ENCODE measurements at regions not wholly inside any gene's neighbourhood (a gene's known extent, or its start where the extent isn't known, plus 50 kb on each side); places are given as distances from the start of the nearest gene placed in this dataset.

DNA sequence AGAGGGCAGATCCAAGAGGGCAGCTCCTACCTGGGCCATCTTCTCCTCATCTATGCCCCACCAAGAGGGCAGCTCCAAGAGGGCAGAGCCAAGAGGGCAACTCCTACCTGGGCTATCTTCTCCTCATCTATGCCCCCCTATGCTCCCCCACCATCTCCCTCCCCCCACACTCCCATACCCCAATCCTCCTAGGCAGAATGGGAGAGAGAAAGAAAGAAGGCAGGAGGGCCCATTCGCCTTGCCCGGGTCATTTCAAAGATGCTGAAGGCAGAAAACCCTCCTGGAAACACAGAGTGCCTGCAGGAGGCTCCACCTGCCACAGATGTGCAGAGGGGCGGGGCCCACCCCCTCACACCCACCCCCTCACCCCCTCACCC lies 78.5 kb downstream of the BUD13 start (continued):
- TF ChIP-seq YY1 (IDR thresholded peaks at IDR 0.05; ENCODE audit: low read depth) (no peak), TEAD4 (IDR thresholded peaks at IDR 0.05; ENCODE audit: borderline replicate concordance, insufficient read depth) (no peak), TAF1 (IDR thresholded peaks at IDR 0.05; ENCODE audit: borderline replicate concordance, low read depth, low read length) (no peak)

DNA sequence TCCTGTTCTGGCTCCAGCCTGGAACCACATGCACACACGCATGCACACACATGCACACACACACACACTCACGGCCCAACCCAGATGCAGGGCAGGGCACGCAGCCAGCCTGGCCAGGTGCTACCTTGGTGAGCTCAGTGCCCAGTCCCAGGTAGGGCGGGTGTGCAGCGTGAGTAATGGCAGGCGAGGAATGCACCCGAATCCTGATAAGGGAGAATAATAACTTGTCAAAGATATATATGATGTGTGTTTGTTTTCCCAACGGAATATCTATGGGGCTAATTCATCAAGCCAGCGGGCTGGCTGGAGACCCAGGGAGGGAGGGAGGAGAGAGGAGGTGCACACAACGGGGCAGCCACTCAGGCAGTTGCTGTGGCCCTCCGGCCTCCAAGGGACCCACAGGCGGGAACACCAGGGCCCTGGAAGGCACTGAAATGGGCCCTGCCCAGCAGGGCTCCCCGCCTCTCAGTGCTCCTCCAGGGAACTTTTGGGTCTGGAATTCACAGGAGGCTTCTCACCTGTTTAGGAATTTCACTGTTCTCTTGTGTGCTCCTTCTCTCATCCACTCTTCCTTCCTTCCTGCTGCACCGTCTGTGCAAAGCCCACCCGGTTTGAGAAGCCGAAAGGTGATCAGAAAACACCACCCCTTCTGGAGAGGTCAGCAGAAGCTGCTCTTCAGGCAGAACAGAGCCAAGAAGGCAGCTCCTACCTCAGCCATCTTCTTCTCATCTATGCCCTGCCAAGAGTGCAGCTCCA lies 79.0 kb downstream of the BUD13 start:
- Histone ChIP-seq H3K4me3 (ENCODE audit: low read depth in 2 of 2, low read length in 1 of 2) (no peak overlapping the region), H3K27me3 (ENCODE audit: insufficient read depth) (no peaks in the 10 kb centered on the region), H3K9ac (no peak overlapping the region), H3F3A (replicated peaks; ENCODE audit: insufficient read depth) (no peaks in the 10 kb centered on the region), H3K36me3 (replicated peaks in 1 of 2; ENCODE audit: control insufficient read depth in 1 of 2, insufficient read depth in 2 of 2, low read length in 1 of 2) (no peaks in the 10 kb centered on the region), H2AFZ (ENCODE audit: low read depth) (no peak overlapping the region), H3K4me2 (no peak overlapping the region), H3K27ac (ENCODE audit: low read depth in 2 of 2, low read length in 1 of 2) (no peak overlapping the region), H3K9me3 (no peaks in the 10 kb centered on the region), H3K9me2 (no peaks in the 10 kb centered on the region), H3K79me2 (ENCODE audit: insufficient read depth) (no peaks in the 10 kb centered on the region), H3K4me1 (ENCODE audit: control insufficient read depth in 1 of 2, insufficient read depth in 2 of 2, low read depth in 1 of 2, low read length in 1 of 2) (peaks cover 0 to 10% of the 10 kb centered on the region in 2 experiments; a peak in 1 of 4 replicates), H4K20me1 (ENCODE audit: insufficient read depth) (no peaks in the 10 kb centered on the region)
- WGBS (ENCODE audit: low lambda C conversion rate) = 50% methylated on average over 12 of the region's 16 CpGs
- ChIA-PET POLR2A (no interaction called here), CTCF (no interaction called here)
- TF ChIP-seq, protein P1, sequence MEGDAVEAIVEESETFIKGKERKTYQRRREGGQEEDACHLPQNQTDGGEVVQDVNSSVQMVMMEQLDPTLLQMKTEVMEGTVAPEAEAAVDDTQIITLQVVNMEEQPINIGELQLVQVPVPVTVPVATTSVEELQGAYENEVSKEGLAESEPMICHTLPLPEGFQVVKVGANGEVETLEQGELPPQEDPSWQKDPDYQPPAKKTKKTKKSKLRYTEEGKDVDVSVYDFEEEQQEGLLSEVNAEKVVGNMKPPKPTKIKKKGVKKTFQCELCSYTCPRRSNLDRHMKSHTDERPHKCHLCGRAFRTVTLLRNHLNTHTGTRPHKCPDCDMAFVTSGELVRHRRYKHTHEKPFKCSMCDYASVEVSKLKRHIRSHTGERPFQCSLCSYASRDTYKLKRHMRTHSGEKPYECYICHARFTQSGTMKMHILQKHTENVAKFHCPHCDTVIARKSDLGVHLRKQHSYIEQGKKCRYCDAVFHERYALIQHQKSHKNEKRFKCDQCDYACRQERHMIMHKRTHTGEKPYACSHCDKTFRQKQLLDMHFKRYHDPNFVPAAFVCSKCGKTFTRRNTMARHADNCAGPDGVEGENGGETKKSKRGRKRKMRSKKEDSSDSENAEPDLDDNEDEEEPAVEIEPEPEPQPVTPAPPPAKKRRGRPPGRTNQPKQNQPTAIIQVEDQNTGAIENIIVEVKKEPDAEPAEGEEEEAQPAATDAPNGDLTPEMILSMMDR (IDR thresholded peaks at IDR 0.05) = no peak
- TF ChIP-seq FOXM1 (IDR thresholded peaks at IDR 0.05; ENCODE audit: low read depth) (no peak), ELF1 (IDR thresholded peaks at IDR 0.05) (no peak), CHD2 (IDR thresholded peaks at IDR 0.05; ENCODE audit: low read length, partially characterized antibody) (no peak), USF1 (IDR thresholded peaks at IDR 0.05; ENCODE audit: borderline replicate concordance, low read depth) (no peak), GABPA (IDR thresholded peaks at IDR 0.05; ENCODE audit: low read depth) (no peak), RFX5 (IDR thresholded peaks at IDR 0.05; ENCODE audit: low read length) (no peak), PBX3 (IDR thresholded peaks at IDR 0.05) (no peak), TEAD4 (IDR thresholded peaks at IDR 0.05; ENCODE audit: borderline replicate concordance, insufficient read depth) (no peak)
- TF ChIP-seq, protein P2, sequence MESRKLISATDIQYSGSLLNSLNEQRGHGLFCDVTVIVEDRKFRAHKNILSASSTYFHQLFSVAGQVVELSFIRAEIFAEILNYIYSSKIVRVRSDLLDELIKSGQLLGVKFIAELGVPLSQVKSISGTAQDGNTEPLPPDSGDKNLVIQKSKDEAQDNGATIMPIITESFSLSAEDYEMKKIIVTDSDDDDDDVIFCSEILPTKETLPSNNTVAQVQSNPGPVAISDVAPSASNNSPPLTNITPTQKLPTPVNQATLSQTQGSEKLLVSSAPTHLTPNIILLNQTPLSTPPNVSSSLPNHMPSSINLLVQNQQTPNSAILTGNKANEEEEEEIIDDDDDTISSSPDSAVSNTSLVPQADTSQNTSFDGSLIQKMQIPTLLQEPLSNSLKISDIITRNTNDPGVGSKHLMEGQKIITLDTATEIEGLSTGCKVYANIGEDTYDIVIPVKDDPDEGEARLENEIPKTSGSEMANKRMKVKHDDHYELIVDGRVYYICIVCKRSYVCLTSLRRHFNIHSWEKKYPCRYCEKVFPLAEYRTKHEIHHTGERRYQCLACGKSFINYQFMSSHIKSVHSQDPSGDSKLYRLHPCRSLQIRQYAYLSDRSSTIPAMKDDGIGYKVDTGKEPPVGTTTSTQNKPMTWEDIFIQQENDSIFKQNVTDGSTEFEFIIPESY (IDR thresholded peaks at IDR 0.05; ENCODE audit: borderline replicate concordance, low read depth) = no peak
- DNase-seq = no peak

Measured in SK-N-SH (cell line).